ENCODE measurements at regions not wholly inside any gene's neighbourhood (a gene's known extent, or its start where the extent isn't known, plus 50 kb on each side); places are given as distances from the start of the nearest gene placed in this dataset.

DNA sequence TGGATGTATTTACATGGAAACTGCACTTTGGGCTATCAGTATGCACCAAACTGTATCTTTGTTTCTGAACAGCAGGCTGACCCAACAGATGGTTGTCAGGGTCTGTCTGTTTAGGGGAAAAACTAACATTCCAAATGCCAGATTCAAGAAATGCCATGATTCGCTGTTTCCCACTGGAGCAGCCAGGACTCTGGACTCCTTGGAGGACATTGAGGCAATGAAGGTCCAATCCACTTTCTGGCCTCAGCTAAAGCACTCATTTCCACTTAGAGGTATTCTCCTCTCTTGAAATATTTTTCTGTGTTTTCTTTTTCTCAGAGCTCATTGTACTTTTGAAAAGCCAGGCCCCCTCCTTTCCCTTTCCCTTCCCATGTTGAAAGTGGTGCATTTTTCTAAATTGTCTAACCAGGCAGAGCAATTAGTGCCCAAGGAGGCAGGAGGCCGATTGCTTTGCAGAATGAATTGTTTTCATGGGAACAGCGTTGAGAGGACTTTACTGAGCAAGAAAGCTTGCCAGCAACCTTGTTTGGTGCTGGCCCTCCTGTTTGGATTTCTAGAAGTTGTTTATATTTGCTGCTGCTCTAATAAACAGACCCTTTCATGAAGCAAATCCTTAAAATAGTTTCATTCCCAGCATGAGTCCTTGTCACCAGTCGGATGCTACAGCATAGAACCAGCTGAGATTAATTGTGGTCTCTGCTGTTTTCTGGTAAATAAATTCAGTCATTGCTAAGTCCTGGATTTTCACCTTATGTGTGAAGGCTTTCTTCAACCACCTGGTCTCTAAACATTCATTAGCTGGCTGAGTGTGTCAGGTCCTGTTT, 132.8 kb upstream of the TAF11L2 start:
- Histone ChIP-seq H3K4me2 (ENCODE audit: low read length) (no peak overlapping the region), H3K9me3 (ENCODE audit: low read length) (no peaks in the 10 kb centered on the region), H3F3A (ENCODE audit: insufficient read depth, low read length, poor library complexity, severe bottlenecking) (no peaks in the 10 kb centered on the region), H3K9ac (ENCODE audit: low read length) (no peak overlapping the region), H4K20me1 (ENCODE audit: insufficient read depth) (no peaks in the 10 kb centered on the region), H3K9me2 (ENCODE audit: insufficient read depth, low read length) (no peaks in the 10 kb centered on the region), H3K27ac (ENCODE audit: low read length) (no peak overlapping the region), H3K79me2 (replicated peaks; ENCODE audit: insufficient read depth, low read length) (no peaks in the 10 kb centered on the region), H3K36me3 (ENCODE audit: insufficient read depth, low read length) (no peaks in the 10 kb centered on the region), H3K4me3 (ENCODE audit: low read length) (no peak overlapping the region), H2AFZ (ENCODE audit: low read depth, low read length) (no peak overlapping the region), H3K27me3 (ENCODE audit: insufficient read depth, low read depth, low read length) (no peaks in the 10 kb centered on the region)
- no peak for TF ChIP-seq CTCF (IDR thresholded peaks at IDR 0.05; ENCODE audit: poor library complexity, severe bottlenecking)
- TF ChIP-seq EP300 (conservative IDR thresholded peaks at IDR 0.05; ENCODE audit: poor library complexity, severe bottlenecking) = no peak
- no peak for TF ChIP-seq EZH2 (IDR thresholded peaks at IDR 0.05; ENCODE audit: borderline replicate concordance, insufficient read depth, low read length, poor library complexity, severe bottlenecking)
- no peak for TF ChIP-seq RAD21 (conservative IDR thresholded peaks at IDR 0.05)
- no peak for TF ChIP-seq TAF1 (IDR thresholded peaks at IDR 0.05; ENCODE audit: low read depth)
- no peak for TF ChIP-seq MXI1 (conservative IDR thresholded peaks at IDR 0.05; ENCODE audit: poor library complexity, severe bottlenecking)
- TF ChIP-seq SMC3 (conservative IDR thresholded peaks at IDR 0.05; ENCODE audit: poor library complexity) = no peak
- no peak for TF ChIP-seq REST (IDR thresholded peaks at IDR 0.05; ENCODE audit: borderline replicate concordance)
- no peak for TF ChIP-seq POLR2AphosphoS5 (IDR thresholded peaks at IDR 0.05)

DNA sequence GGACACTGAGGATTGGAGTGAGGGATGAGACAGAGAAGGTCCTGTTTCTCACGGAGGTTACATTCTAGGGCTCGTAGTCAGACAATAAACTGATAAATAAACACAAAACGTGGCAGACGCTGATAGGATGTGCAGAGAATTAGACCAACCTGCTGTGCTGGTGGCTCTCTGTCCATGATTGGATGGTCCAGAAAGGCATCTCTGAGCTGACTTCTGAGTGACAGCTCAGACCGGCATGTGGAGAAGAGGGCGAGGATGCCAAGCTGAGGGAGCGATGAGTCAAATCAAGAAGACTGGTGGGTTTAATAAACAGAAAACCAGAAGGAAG, 132.3 kb upstream of the TAF11L2 start:
- Histone ChIP-seq H3K4me2 (ENCODE audit: low read length) (no peak overlapping the region), H3K9ac (ENCODE audit: low read length) (no peak overlapping the region), H3K4me3 (ENCODE audit: low read length) (no peak overlapping the region)

More for the DNA sequence above, 132.3 kb upstream of the TAF11L2 start:
- no peaks in the 10 kb centered on the region for H3K27me3 ChIP-seq (ENCODE audit: insufficient read depth, low read depth, low read length)
- no peaks in the 10 kb centered on the region for H3K36me3 ChIP-seq (ENCODE audit: insufficient read depth, low read length)
- no peaks in the 10 kb centered on the region for H3K9me3 ChIP-seq (ENCODE audit: low read length)
- no peaks in the 10 kb centered on the region for H3F3A ChIP-seq (ENCODE audit: insufficient read depth, low read length, poor library complexity, severe bottlenecking)
- no peak overlapping the region for H2AFZ ChIP-seq (ENCODE audit: low read depth, low read length)
- TF ChIP-seq POLR2AphosphoS5 (IDR thresholded peaks at IDR 0.05) (no peak), EP300 (conservative IDR thresholded peaks at IDR 0.05; ENCODE audit: poor library complexity, severe bottlenecking) (no peak), CTCF (IDR thresholded peaks at IDR 0.05; ENCODE audit: poor library complexity, severe bottlenecking) (no peak), TAF1 (IDR thresholded peaks at IDR 0.05; ENCODE audit: low read depth) (no peak), MXI1 (conservative IDR thresholded peaks at IDR 0.05; ENCODE audit: poor library complexity, severe bottlenecking) (no peak), REST (IDR thresholded peaks at IDR 0.05; ENCODE audit: borderline replicate concordance) (no peak), SMC3 (conservative IDR thresholded peaks at IDR 0.05; ENCODE audit: poor library complexity) (no peak), RAD21 (conservative IDR thresholded peaks at IDR 0.05) (no peak), EZH2 (IDR thresholded peaks at IDR 0.05; ENCODE audit: borderline replicate concordance, insufficient read depth, low read length, poor library complexity, severe bottlenecking) (no peak)
- H3K79me2 ChIP-seq (replicated peaks; ENCODE audit: insufficient read depth, low read length) = no peaks in the 10 kb centered on the region
- H4K20me1 ChIP-seq (ENCODE audit: insufficient read depth) = no peaks in the 10 kb centered on the region
- H3K9me2 ChIP-seq (ENCODE audit: insufficient read depth, low read length) = no peaks in the 10 kb centered on the region
- H3K27ac ChIP-seq (ENCODE audit: low read length) = no peak overlapping the region

Data from neural cell (in vitro differentiated cells).